Ovary (tissue), 7 donors: ENCODE measurements at regions not wholly inside any gene's neighbourhood (a gene's known extent, or its start where the extent isn't known, plus 50 kb on each side); places are given as distances from the start of the nearest gene placed in this dataset.

Experiments
- DNase-seq, 5 donors: peaks; one replicate each; pipeline ENCODE4 v3.0.0-alpha.2; 2019 to 2020
- H3K27ac ChIP-seq, 2 donors: fragments of 200-600 bp; one replicate each; pipeline versions ENCODE4 v1.5.1 to v1.8.0; 2019 to 2022
- H3K27me3 ChIP-seq: fragments of 200-600 bp; one replicate; pipeline ENCODE4 v1.8.0; 2022
- H3K36me3 ChIP-seq: fragments of 200-600 bp; sonication (generic); one replicate; pipeline ENCODE4 v1.5.1; 2019
- H3K4me1 ChIP-seq: one replicate; pipeline ENCODE4 v1.8.1; 2013; ENCODE audit warnings: mild to moderate bottlenecking, moderate library complexity; ENCODE audit not compliant: insufficient read depth
- H3K4me3 ChIP-seq: fragments of 200-600 bp; sonication (generic); one replicate; pipeline ENCODE4 v1.5.1; 2017
- H3K9me3 ChIP-seq, 2 donors: fragments of 200-600 bp in 1 of 2; sonication (generic) in 1 of 2; one replicate each; pipeline versions ENCODE4 v1.5.1 to v1.8.1; 2013 to 2019; ENCODE audit warnings: mild to moderate bottlenecking in 1 of 2, moderate library complexity in 1 of 2
- EP300 ChIP-seq: sonication (generic); formaldehyde crosslinking; IDR thresholded peaks from one replicate; pipeline ENCODE4 v1.6.1; 2017; ENCODE audit warnings: antibody characterized with exemption
- POLR2A ChIP-seq: fragments of 450-650 bp; IDR thresholded peaks from one replicate; pipeline ENCODE4 v1.6.1; 2017; ENCODE audit warnings: antibody characterized with exemption, mild to moderate bottlenecking, moderate library complexity
- WGBS, 3 donors: extraction: QIAGEN DNeasy Blood & Tissue Kit in 1 of 3; methylation state at CpG; one replicate each; pipeline versions ENCODE4 v1.1.5 to v1.1.7; 2013 to 2017; 5-methylcytosine and 5-hydroxymethylcytosine counted together
- intact Hi-C, 4 donors: fragments of 100-400 bp; cut with DNase I; formaldehyde crosslinking; loops; one replicate each; pipeline versions ENCODE4 v1.11.0 to v1.15.1; 2022 to 2023
- TF ChIP-seq, protein P1 (sequence below), 3 donors: fragments of 450-650 bp in 2 of 3; fragments of 200-600 bp in 1 of 3; IDR thresholded peaks; one replicate each; pipeline versions ENCODE4 v1.5.1 to v1.8.0; 2016 to 2022; ENCODE audit warnings: antibody characterized with exemption in 3 of 3, mild to moderate bottlenecking in 1 of 3
- donor health status: DM: no; HTN: no; CAD: no; lungs with moderate emphysema.
- donor health status: DM: no; HTN: no; CAD: no.
- donor health status: Bipolar disorder and iron deficiency.
- donor health status: DM: no; HTN: no; CAD: no.
- donor health status: DM: yes; HTN: yes; CAD: no.

DNA sequence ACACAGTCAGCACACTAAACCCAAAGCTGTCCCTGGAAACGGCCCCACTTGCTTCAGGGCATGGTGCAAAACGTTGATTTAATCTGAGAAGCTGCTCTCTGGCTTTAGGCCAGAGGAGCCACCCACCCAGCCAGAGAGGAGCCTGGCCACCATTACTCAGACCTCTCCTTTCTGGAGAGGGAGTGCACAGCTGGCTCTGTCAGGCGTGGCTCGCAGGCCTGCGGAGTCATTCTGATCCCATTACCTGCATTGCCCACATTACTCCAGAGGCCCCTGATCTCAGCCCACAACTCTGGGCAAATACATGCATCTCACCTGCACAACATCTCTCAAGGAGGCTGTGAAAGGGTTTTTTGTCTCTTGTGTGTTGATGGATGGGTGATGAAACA, 370.0 kb upstream of the IGFBP3 start:
- WGBS, 3 donors: 77 to 89% (median 80%) methylated on average over 5 of the region's 5 CpGs
- no peak for DNase-seq
- intact Hi-C loops: no loop called here

DNA sequence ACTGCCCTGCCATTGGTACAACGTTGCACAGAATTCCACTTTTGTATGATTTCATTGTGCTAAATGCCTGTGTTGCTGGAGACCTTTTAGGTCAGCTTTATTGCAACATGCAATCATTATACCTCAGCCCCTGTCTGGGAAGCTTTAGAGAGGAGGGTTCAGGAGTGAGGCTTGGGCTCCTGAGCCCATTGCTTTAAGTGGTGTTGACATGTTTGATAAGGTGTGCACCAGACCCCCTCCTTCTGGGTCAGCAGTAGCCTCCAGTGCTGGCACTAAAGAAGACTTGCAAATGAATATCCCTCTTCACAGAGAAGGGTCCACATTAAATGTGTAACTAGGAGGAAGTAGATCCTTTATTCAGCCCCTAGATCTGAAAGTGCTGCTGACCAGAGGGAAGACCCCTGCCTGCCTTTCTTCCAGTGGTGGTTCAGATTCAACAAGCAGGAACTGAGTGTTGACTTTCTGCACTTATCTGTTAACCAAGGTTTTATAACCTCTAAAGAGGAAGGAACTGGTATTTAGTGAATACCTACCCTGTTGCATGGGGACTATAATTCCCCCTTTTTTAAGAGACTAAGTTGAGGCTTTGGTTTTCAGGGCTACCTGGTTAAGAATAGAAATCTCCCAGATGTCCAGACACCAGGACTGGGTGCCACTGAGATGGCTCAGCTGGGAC, 369.4 kb upstream of the IGFBP3 start:
- TF ChIP-seq EP300: no peak
- TF ChIP-seq, protein P1, sequence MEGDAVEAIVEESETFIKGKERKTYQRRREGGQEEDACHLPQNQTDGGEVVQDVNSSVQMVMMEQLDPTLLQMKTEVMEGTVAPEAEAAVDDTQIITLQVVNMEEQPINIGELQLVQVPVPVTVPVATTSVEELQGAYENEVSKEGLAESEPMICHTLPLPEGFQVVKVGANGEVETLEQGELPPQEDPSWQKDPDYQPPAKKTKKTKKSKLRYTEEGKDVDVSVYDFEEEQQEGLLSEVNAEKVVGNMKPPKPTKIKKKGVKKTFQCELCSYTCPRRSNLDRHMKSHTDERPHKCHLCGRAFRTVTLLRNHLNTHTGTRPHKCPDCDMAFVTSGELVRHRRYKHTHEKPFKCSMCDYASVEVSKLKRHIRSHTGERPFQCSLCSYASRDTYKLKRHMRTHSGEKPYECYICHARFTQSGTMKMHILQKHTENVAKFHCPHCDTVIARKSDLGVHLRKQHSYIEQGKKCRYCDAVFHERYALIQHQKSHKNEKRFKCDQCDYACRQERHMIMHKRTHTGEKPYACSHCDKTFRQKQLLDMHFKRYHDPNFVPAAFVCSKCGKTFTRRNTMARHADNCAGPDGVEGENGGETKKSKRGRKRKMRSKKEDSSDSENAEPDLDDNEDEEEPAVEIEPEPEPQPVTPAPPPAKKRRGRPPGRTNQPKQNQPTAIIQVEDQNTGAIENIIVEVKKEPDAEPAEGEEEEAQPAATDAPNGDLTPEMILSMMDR (IDR thresholded peaks at IDR 0.05): no peak
- Histone ChIP-seq H3K36me3 (no peaks in the 10 kb centered on the region), H3K27ac (no peak overlapping the region), H3K27me3 (no peaks in the 10 kb centered on the region), H3K9me3 (no peaks in the 10 kb centered on the region), H3K4me3 (no peak overlapping the region), H3K4me1 (peaks cover 2% of the 10 kb centered on the region)
- intact Hi-C loops: no loop called here
- 44 to 96% (median 56%) methylated on average over 1 of the region's 1 CpG for WGBS, 3 donors
- DNase-seq: no peak

More for the DNA sequence above, 370.0 kb upstream of the IGFBP3 start:
- H3K9me3 ChIP-seq: no peaks in the 10 kb centered on the region
- no peak overlapping the region for H3K27ac ChIP-seq
- H3K4me1 ChIP-seq: peaks cover 2% of the 10 kb centered on the region
- no peak overlapping the region for H3K4me3 ChIP-seq
- no peaks in the 10 kb centered on the region for H3K36me3 ChIP-seq
- TF ChIP-seq EP300 (no peak), POLR2A (no peak)
- TF ChIP-seq, protein P1 (IDR thresholded peaks at IDR 0.05): no peak
- H3K27me3 ChIP-seq: no peaks in the 10 kb centered on the region

DNA sequence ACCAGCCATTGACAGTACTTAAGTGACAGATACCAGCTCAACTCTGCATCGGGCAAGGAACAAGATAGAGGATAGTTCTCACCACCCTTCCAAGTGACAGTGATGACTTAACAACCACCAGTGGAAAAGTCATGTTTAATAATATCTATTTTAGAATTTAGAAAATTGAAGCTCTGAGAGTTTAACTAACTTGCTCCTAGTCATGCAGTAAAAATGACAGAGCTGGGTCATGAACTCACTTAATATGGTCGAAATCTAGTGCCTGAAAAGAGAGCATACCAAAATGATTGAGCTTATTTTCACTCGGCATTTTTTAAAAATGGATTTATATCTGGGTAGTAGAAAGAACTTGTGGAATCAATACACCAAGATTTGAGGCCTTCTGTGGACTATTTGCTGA, 367.8 kb upstream of the IGFBP3 start:
- Histone ChIP-seq H3K27me3 (no peaks in the 10 kb centered on the region), H3K4me3 (no peak overlapping the region), H3K4me1 (peaks cover 2% of the 10 kb centered on the region), H3K27ac (no peak overlapping the region), H3K9me3 (no peaks in the 10 kb centered on the region), H3K36me3 (no peaks in the 10 kb centered on the region)
- intact Hi-C loops: no loop called here
- TF ChIP-seq EP300 (no peak), POLR2A (no peak)
- TF ChIP-seq, protein P1 (IDR thresholded peaks at IDR 0.05): no peak
- DNase-seq: no peak
- 84 to 91% (median 91%) methylated on average over 3 of the region's 3 CpGs for WGBS, 3 donors

DNA sequence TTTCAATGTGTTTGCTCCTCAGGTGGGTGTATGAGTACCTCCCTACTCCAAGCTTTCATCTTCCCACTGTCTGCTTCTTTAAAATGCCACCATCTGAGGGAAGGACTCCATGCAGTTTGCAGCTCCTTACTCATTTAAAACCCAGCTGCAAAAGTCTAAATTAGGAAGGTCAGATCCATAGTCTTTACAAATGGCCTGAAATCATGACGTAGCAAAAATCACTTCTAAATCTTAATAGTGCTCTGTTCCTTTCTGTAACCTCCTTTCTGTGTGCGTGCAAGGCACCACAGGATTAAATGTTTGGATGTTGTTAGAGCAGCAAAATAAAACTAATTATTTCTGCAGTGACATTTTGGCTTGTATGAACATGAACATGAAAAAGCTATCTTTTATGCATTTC, 366.9 kb upstream of the IGFBP3 start:
- Histone ChIP-seq H3K4me3 (no peak overlapping the region), H3K36me3 (no peaks in the 10 kb centered on the region), H3K9me3 (no peaks in the 10 kb centered on the region), H3K27me3 (no peaks in the 10 kb centered on the region), H3K4me1 (peaks cover 2% of the 10 kb centered on the region), H3K27ac (no peak overlapping the region)
- intact Hi-C loops: no loop called here
- DNase-seq: no peak
- TF ChIP-seq POLR2A (no peak), EP300 (no peak)
- TF ChIP-seq, protein P1 (IDR thresholded peaks at IDR 0.05): no peak
- WGBS, 3 donors: 92 to 96% (median 94%) methylated on average over 2 of the region's 2 CpGs
